Amniotic epithelial cell (primary cell): ENCODE measurements at regions not wholly inside any gene's neighbourhood (a gene's known extent, or its start where the extent isn't known, plus 50 kb on each side); places are given as distances from the start of the nearest gene placed in this dataset.

Experiments
- DNase-seq: peaks from one replicate; pipeline ENCODE4 v3.0.0-alpha.2; 2010; ENCODE audit warnings: low read depth

DNA sequence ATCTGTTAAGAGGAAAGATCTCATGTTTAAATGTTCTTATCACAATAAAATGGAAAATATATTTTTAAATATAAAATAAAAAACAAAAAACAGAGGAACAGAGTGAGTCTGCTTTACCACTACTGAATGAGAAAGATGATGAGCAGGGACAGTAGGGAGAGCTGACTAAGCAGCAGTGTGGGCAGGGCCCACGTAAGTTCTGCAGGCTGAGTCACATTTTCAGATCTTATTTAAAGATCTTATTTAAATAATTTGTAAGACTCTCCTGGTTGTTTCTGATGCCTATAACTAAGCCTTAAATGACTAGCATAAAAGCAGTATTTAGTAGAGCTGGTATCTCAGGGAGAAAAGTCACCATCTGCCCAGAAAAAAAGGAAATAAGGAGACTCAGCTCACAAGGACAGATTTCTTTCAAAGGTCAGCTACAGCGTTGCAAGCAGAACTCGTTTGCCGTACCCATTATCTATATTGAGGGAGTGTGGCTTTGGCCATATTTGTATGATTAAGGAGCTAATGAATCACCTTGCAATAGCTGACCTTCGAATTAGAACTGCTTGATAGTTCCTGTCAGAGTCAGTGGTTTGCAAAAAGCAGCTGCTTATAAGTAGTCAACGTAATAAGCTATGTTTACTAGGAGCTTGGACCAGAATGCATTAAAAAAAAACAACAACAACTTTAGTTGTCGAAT, 322.1 kb upstream of the CHAC2 start:
- peak; percentile 60 for DNase-seq

DNA sequence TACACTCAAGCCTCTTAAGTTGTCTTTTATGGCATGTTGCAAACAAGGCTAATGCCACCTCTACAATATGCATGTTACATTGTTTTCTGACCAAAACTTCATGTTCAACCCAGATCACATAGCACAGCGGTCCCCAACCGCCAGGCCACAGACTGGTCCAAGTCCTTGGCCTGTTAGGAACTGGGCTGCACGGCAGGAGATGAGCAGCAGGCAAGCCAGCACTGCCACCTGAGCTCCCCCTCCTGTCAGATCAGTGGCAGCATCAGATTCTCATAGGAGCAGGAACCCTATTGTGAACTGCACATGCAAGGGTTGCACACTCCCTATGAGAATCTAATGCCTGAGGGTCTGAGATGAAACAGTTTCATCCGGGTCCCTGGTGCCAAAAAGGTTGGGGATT, 324.8 kb upstream of the CHAC2 start:
- DNase-seq, result no peak

GRCh38 chr2:53442093-53442492, 325.5 kb upstream of the CHAC2 start:
- DNase-seq, result no peak

DNA sequence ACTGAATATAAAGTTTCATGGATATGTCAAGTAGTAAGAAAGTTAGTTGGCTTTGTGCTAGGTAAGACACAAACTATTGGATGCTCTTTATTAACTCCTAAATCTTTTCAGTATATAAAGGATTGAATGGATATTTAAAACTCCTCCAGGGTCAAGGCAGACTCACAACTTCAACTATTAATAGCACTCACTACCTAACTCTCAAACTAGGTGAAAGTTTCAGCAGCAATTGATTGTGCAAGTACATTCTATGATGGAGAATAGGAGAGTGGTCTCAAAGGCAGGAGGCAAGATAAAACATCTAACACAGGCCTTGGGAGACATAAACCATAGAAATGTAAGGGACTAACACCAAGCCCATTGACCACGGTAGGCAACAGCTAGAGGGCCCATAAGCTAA, 328.9 kb upstream of the CHAC2 start:
- no peak for DNase-seq

DNA sequence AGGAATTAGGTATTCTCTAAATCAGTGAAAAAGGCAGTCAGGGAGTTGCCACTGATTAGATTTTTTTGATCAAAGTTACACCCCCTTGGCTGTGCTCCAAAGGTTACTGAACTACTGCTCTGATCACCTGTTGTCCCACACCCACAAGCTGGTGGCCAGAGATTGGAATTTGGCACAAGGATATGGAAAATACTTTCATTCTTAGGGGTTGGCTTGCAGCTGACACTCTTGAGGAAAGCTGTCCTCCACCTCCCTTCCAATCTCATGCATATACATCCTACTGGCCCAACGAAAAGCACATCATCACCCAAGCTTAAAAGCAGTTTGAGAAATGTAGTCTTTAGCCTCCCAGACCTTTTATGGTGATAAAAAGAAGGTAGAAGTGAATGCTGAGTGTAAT, 329.5 kb upstream of the CHAC2 start:
- DNase-seq, result no peak

GRCh38 chr2:53437371-53437770, 330.2 kb upstream of the CHAC2 start:
- peak; percentile 51 for DNase-seq

DNA sequence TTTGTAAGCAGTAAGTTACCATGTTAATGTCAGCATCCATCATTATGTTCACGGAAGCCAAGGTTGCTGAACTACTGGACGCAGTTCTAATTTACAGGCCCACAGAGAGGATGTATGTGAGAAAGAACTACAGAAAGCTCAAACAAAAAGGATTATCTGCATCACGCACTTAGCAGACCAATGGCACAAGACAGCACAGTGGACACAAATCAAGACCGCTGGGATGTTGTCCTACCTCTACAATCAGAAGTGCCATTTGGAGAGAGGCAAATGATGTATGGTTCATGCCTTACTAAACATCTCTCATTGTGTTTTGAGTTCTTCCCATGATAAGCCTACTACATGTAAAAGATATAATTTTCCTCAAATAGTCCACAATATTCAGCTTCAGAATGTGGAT, 330.7 kb upstream of the CHAC2 start:
- no peak for DNase-seq

DNA sequence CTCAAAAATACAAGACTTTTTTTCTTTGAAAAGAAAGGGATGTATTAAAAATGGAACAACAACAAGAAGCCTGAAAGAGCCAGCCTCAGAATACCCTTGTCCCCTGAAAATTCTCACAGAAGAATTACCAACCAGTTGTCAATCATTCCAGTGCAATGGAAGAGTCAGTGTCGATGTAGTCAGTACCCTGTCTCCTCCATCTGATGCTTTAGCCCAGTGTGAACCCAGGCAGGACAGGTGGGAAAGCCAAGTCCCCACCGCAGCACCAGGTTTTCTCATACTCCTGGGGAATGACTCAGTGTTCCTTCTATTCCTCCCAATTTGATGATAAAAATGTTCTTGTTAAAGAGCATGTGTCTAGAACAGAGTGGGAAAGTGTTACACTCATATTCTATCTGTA, 332.0 kb upstream of the CHAC2 start:
- no peak for DNase-seq

GRCh38 chr2:53434466-53434865, 333.1 kb upstream of the CHAC2 start:
- DNase-seq, result no peak

- no peak for DNase-seq
Observed at GRCh38 chr2:53432936-53433335, 334.7 kb upstream of the CHAC2 start.

GRCh38 chr2:53429901-53430300, 337.7 kb upstream of the CHAC2 start:
- no peak for DNase-seq

DNA sequence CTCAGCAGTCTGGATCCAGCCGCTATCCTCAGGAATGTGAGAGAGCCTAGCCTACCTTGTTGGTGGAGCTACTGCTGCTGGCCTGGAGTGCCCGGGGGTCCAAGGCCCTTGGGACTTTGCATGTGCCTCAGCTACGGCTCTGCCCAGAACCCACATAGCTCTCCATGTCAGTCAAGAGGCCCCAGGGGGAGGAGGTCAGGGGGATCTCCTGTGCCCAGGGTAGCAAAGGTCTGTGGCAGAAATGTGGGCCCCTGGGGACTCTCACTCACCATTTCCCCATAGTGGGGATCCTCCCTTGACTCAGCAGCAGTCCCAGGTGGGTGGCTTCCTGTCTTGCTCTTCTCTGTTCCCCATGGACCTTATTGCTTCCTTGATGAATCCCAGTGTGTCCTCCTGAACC, 342.7 kb upstream of the CHAC2 start:
- no peak for DNase-seq

DNA sequence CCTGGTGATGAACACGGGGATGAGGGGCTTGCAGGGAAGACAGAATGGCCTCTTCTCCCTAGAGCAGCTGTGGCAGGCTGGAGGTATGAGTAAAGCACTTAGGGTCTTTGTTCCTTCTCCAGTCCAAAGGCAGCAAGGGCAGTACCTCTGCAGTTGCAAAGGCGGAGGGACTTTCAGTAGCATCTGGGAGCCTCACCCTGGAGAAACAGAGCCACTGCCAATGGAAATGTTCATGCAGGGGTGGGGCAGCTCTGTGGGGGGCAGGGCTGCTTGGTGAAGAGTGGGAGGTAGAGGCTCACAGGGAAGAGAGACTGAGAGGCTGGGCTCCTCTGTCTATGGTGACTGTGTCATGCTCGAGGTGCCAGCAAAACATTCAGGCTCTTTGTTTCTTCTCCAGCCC, 344.1 kb upstream of the CHAC2 start:
- DNase-seq, result no peak

DNA sequence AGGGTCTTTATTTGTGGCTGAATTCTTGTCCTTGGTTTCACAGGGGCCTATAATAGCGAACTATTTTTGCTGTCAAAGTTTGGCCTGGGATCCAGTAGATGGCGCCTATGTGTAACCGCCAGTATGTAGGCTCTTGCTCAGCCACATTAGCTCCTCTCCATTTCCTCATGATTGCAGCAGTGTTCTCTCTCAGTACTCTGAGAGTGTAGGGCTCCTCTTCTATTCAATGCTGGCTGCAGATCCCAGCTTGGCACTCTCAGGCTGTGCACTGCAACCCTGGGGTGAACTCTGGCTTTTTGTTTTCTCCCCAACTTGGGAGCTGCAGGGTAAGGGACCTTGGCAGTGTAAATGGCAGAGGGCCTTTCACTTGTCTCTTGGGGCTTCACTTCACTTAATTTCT, 344.6 kb upstream of the CHAC2 start:
- peak; percentile 58 for DNase-seq

DNA sequence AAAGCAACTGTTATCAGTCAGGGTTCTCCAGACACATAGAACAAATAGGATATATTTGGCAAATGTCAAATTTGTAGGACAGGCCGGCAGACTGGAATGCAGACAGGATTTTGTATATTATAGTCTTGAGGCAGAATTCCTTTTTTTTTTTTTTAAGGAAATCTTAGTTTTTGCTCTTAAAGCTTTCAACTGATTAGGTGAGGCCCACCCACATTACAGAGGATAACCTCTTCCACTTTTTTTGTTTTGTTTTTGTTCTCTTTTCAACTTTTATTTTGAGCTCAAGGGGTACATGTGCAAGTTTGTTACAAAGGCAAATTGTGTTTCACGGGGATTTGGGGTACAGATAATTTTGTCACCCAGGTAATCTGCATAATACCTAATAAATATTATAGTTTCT, 350.2 kb upstream of the CHAC2 start:
- DNase-seq, result no peak

GRCh38 chr2:53407363-53408080, 360.1 kb upstream of the CHAC2 start:
- no peak for DNase-seq

- DNase-seq, result peak; percentile 89
Observed at GRCh38 chr2:53403792-53404413, 363.7 kb upstream of the CHAC2 start.

- no peak for DNase-seq
Observed at GRCh38 chr2:53397085-53397484, 370.5 kb upstream of the CHAC2 start.

DNA sequence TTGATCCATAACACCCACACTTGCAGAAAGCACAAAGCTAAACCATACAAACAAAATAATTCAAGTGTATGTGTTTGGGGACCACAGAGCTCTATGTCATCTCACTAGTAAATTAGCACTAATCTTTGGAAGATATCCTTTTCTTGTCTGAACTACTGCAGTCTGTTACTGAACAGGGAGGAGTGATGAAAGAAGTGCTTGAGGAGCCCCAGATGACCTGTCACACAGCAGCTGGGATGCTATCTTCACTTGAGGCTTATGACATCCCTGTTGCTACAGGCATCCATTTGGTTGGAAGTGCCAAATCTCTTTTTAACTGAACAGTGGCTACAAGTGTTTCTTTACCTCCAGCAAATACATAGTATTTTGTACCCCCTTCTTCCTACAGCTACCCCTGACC, 386.3 kb upstream of the CHAC2 start:
- DNase-seq, result peak; percentile 6

DNA sequence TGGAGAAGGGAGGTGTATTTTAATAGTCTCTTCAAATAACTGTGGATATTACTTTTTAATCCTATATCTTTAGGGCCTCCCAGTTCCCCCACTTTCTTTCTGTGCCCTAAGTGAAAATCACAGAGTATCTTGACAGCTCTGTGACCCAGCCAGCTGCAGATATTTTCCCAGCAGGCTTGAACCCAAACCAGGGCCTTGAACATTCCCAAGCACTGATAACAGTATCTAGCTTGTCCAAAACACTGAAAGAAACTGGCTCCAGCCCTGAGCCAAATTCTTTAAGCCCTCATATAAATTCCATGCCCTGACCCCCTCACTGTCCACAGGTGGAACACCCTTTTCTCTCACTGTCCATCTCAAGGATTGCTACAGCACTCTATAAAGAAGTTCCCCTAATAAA, 388.1 kb upstream of the CHAC2 start:
- DNase-seq, result no peak

- no peak for DNase-seq
Observed at GRCh38 chr2:53378791-53379190, 388.8 kb upstream of the CHAC2 start.

- DNase-seq, result no peak
Observed at GRCh38 chr2:53373126-53373525, 394.5 kb upstream of the CHAC2 start.

- no peak for DNase-seq
Observed at GRCh38 chr2:53366543-53366942, 401.1 kb upstream of the CHAC2 start.

DNA sequence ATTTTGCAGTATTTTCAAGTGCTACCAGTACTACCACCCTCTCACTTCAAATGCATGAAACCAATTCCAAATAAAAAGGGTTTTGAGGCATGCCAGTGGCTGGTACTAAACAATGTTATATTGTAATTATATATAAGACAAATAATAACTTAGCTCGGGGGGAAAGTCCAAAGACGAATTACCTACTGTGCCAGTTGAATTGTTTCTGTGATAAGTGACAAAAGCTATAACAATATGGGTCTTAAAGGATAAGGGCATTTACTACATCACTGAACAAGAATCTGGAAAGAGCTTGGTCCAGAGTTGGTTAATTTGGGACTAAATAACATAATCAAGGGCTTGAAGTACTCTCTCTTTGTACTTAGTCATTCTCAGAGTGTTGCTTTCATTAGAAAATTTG, 404.7 kb upstream of the CHAC2 start:
- DNase-seq, result no peak
